ENCODE measurements at regions not wholly inside any gene's neighbourhood (a gene's known extent, or its start where the extent isn't known, plus 50 kb on each side); places are given as distances from the start of the nearest gene placed in this dataset.

GRCh38 chr18:2478662-2479061 is 92.6 kb downstream of the METTL4 start:
- Mint-ChIP-seq H3K27ac (no peak overlapping the region), H3K9me3 (no peaks in the 10 kb centered on the region)

GRCh38 chr18:2480536-2480935 is 90.8 kb downstream of the METTL4 start:
- H3K9me3 Mint-ChIP-seq, result no peaks in the 10 kb centered on the region

More at GRCh38 chr18:2478662-2479061, 92.6 kb downstream of the METTL4 start:
- Mint-ChIP-seq H3K4me3 (no peak overlapping the region), H3K4me1 (no peaks in the 10 kb centered on the region), H3K27me3 (peaks cover 13% of the 10 kb centered on the region), H3K36me3 (peaks cover 2% of the 10 kb centered on the region)

GRCh38 chr18:2482706-2483475 is 88.4 kb downstream of the METTL4 start:
- Mint-ChIP-seq H3K27ac (no peak overlapping the region), H3K36me3 (peaks cover 2% of the 10 kb centered on the region), H3K4me1 (no peaks in the 10 kb centered on the region), H3K4me3 (no peak overlapping the region), H3K9me3 (no peaks in the 10 kb centered on the region), H3K27me3 (peaks cover 13% of the 10 kb centered on the region)

More at GRCh38 chr18:2480536-2480935, 90.8 kb downstream of the METTL4 start:
- Mint-ChIP-seq H3K36me3 (peaks cover 2% of the 10 kb centered on the region), H3K27ac (no peak overlapping the region), H3K27me3 (peaks cover 11% of the 10 kb centered on the region), H3K4me1 (no peaks in the 10 kb centered on the region), H3K4me3 (no peak overlapping the region)

- Mint-ChIP-seq H3K27me3 (peaks cover 10% of the 10 kb centered on the region), H3K4me3 (no peak overlapping the region), H3K27ac (no peak overlapping the region), H3K4me1 (no peaks in the 10 kb centered on the region), H3K9me3 (no peaks in the 10 kb centered on the region), H3K36me3 (no peaks in the 10 kb centered on the region)
These were observed 85.3 kb downstream of the METTL4 start for GRCh38 chr18:2485983-2486382.

- H3K27ac Mint-ChIP-seq, result no peak overlapping the region
- H3K27me3 Mint-ChIP-seq, result peaks cover 10% of the 10 kb centered on the region
- H3K9me3 Mint-ChIP-seq, result no peaks in the 10 kb centered on the region
- H3K4me1 Mint-ChIP-seq, result no peaks in the 10 kb centered on the region
- H3K4me3 Mint-ChIP-seq, result no peak overlapping the region
- no peaks in the 10 kb centered on the region for H3K36me3 Mint-ChIP-seq
These were observed 84.9 kb downstream of the METTL4 start for GRCh38 chr18:2486426-2486825.

Measured in activated naive CD4-positive, alpha-beta T cell treated with anti-CD3 and anti-CD28 coated beads, Interleukin-2, amount 50 U/mL, for 24 hours (primary cell).